Embryonic facial prominence (tissue), 1 donor: ENCODE measurements at regions not wholly inside any gene's neighbourhood (a gene's known extent, or its start where the extent isn't known, plus 50 kb on each side); places are given as distances from the start of the nearest gene placed in this dataset.

Experiments used
- DNase-seq: peaks from one replicate; pipeline ENCODE4 v3.0.0-alpha.2; 2016; ENCODE audit errors: extremely low spot score

- DNase-seq, result no peak
These were observed 113.1 kb upstream of the DOK5 start for GRCh38 chr20:54362283-54362682.

- no peak for DNase-seq
These were observed 111.0 kb upstream of the DOK5 start for GRCh38 chr20:54364365-54364764.

- DNase-seq, result no peak
These were observed 110.5 kb upstream of the DOK5 start for GRCh38 chr20:54364919-54365318.

DNA sequence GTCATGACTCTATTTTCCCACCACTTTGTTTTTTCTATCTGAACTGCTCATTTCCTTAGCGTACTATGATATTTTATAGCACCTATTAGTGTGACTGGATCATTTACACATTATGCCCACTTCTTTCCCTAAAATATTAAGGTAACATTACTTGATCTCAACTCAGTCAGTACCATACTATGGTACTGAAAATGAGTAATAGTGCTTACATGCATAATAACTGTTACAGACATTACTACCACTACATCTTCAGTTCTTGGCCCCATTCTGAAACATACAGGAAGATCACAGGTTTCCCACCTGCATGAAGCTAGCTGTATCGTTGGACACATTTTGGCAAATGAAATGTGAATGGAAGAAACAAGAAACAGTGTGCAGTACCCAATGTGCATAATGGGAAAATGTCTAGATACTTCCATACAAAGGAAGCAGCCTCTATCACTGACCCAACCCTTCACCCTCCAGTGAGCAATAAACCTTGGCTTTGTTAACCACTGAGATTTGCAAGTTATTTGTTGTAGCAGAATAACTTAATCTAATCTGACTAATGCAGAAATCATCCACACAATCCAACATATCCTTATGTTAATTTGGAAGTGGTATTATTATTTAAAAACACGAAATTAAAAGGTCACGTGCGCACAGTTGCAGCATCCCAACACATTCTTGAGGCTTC lies 108.6 kb upstream of the DOK5 start:
- DNase-seq, result no peak

GRCh38 chr20:54368570-54368969 lies 106.8 kb upstream of the DOK5 start:
- no peak for DNase-seq

GRCh38 chr20:54372313-54372712 lies 103.1 kb upstream of the DOK5 start:
- no peak for DNase-seq

DNA sequence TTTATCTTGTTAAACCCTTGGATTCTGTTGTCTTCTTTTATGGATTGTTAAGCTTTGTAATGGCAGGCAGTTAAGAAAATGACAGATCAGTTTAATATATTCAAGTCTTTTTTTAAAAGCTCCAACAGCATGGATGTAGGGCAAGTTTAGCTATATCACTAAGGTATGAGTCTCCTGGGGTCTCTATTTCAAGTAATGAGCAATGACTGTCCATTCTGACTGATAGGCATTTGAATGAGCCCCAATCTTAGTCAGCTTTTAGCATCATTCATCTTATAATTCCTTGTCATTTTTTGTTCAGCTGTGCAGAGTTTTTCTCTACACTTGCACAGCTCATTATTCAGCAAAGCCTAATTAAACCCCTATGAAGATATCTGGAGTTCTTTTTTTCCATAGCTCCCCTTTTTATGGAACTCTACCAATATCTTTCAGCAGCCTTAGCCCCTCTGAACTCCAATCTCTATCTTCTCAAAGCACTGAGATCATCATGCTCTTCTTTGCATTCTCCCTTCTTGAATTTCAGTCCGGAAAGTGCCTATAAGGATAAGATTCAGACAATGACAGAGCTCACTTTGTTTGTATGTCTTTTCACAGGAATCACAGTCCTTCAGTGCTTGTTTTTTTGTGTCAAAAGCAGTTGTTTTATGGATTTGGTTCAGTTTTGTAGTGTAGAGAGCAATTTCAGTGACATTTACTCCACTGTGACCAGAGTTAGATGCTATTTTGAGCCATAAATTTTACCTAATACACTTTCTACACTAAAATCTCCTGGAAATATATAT lies 97.2 kb upstream of the DOK5 start:
- no peak for DNase-seq

DNA sequence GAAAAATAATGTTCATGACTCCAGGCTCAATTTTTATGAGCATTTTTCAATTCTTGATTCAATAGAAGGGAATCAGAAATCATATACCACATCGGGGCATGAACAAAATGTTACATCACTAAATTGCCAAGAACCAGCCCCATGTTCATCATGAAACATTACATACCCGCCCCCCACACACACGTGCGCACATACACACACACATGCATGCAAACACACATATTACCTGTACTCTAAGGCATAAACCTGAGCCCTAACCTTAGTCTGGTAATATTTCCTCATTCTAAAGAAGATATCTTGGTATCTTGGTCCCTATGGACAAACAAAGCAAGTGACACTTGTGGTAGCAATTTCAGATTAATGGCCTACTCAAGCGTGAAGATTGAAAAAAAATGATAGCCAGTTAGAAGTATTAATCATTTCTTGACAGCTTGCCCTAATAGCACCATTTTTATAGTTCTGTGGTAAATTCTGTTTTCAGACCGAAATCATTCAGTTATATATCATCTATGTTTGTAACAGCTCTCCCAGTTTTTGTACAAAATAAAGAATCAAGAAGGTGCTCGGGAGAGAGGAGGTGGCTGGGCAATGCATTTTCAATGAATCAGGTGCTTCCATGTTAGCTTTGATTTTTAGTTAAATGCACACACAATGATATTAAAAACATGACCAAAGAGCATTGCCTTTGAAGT lies 95.4 kb upstream of the DOK5 start:
- no peak for DNase-seq

- DNase-seq, result no peak
These were observed 93.0 kb upstream of the DOK5 start for GRCh38 chr20:54382419-54382818.

DNA sequence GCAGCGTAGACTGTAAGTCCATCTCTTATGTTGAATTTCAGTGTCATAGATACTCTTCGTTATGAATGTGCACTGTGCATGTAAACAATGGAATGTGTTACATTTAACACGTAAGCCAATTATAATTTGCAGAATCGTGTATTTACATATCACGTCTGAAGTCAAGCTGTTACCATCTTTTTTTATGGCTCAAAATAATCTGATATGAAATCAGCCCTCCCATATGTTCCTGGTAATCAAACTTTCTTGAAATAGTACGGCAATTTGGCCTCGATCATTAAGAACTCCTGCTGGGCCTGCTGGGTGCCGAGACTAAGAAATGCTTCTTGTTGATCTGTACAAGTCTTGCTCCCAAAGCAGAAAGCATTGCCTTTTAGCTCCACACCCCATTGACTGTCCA lies 89.6 kb upstream of the DOK5 start:
- DNase-seq, result no peak

- peak; percentile 9 for DNase-seq
These were observed 85.7 kb upstream of the DOK5 start for GRCh38 chr20:54389596-54390280.

DNA sequence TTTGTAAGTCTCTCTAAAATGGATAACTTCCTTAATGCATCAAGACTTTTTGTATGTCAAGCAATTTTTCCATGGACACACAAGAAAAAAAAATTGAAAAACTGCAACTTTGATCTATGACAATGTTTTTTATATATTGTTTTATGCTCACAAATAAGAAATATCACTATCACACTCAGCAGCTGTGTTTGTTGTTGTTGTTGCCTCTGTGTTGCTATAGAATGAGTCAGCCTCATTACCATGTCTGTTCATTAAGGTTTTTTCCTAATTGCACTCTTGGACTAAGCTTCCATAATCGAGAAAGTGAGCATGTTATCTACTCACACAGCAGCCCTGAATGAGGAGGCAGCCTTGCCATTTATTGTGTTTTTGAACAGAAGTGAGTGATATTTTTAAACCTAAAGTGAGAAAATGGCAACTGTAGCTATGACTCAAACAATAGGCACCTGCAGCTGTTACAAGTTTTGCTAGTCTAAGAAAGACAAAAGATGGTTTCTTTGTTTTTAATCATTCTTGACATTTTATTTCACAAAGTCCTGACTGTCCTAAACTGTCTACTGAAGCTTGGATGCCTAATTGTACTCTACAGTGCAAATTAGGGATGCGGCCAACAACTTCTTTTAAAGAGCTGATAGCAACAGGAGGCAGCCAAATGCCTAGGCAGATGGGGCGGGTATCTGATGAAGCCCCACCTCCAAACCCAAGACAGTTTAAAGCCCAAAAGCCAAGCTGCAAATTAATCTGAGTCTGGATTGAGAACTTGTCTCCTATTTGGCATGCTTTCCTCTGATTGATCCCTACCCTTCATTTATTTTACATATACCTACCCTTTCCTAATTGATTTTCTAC lies 77.9 kb upstream of the DOK5 start:
- DNase-seq, result no peak

DNA sequence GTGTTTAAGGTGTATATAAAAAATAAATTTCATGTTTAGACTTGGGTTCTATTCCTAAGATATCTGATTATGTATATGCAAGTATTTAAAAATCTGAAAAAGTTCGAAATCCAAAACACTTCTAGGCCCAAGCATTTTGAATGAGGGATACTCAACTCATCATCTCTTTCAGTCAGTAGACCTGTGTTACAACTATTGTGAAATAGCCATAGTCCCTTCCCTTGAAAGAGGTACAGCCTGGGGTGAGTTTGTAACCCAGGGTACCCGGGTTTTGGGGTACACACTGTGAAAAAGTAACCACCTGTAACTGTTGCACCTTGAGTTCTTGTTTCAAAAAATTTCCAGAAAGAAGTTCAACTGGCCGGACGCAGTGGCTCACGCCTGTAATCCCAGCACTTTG lies 76.6 kb upstream of the DOK5 start:
- DNase-seq, result no peak

GRCh38 chr20:54405540-54405939 lies 69.9 kb upstream of the DOK5 start:
- no peak for DNase-seq

DNA sequence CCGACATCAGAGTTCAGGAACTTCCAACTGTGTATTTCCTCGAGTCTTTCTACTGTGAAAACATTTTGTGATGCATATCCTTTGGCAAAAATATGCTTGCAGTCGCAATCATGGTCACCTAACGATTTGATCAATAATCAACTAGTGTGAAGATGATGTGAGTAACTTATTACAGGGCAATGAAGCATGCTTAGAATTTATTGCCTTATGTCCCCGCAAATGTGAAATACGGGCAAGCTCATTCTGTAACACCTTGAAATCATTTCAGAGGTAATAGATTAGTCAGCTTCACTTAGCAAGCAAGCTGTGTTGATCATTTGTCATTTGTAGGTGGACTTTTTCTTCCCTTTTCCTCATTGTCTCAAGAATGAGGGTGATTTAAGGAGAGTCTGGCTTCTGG lies 67.9 kb upstream of the DOK5 start:
- DNase-seq, result no peak

DNA sequence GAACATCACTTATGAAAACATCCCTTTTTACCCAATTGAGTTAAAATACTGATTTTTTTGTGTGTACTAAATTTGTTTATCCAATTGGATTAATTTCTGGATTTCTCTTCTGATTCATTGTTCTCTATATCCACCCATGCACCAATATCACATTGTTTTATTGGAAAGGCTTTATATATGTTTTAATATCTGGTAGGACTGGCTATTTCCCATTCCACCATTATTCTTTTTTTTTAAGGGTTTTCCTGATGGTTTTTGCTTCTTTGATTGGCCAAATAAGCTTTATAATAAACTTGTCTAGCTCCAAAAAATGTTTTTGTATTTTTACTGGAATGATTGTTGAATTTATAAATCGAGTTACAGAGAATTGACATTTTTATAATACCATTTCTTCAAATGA lies 59.4 kb upstream of the DOK5 start:
- no peak for DNase-seq

DNA sequence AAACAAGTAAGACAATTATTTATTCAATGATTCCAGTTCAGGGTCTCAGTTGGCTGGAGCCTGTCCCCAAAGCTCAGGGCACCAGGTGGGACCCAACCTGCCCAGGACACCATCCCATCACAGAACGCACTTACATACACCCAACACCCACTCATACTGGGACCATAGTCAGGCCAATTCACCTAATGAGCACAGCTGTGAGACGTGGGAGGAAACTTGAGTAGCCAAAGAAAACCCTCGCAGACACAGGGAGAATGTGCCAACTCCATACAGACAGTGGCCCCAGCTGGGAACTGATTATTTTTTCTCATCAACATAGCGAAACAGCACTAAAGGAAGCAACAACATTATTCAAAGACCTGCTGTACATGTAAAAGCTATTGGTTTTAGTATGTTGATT lies 58.6 kb upstream of the DOK5 start:
- no peak for DNase-seq

DNA sequence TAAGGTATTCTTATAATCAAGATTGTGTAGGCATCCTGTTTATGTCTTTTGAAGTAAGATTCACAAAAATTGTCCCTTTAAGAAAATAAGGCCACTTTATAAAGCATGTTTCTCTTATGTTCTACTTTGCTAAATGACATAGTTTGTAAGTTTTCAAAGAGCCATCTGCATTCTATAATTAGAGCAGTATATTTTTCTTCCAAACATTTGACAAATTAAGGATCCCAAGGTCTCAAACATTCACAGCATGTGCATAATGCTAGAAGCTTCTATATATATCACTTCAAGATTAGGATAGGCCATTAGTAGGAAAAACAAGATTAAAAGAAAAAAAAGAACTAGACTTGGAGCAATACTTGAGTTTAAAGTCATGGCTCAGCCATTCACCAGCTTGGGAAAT lies 55.9 kb upstream of the DOK5 start:
- DNase-seq, result no peak
